Gastroesophageal sphincter (tissue), 3 donors: ENCODE measurements at regions not wholly inside any gene's neighbourhood (a gene's known extent, or its start where the extent isn't known, plus 50 kb on each side); places are given as distances from the start of the nearest gene placed in this dataset.

Source experiments
- CTCF ChIP-seq, 4 experiments: fragments of 200-600 bp in 2 of 4; fragments of 450-650 bp in 2 of 4; sonication (generic) in 1 of 4; IDR thresholded peaks; one replicate each; pipeline ENCODE4 v1.5.1; 2017 to 2019; ENCODE audit warnings: antibody characterized with exemption in 4 of 4, mild to moderate bottlenecking in 2 of 4, moderate library complexity in 2 of 4
- EP300 ChIP-seq: sonication (generic); formaldehyde crosslinking; IDR thresholded peaks from one replicate; pipeline ENCODE4 v1.6.1; 2017; ENCODE audit warnings: antibody characterized with exemption, mild to moderate bottlenecking
- POLR2A ChIP-seq, 2 donors: fragments of 450-650 bp; IDR thresholded peaks; one replicate each; pipeline ENCODE4 v1.6.1; 2017; ENCODE audit warnings: antibody characterized with exemption in 2 of 2, mild to moderate bottlenecking in 2 of 2, moderate library complexity in 1 of 2
- POLR2AphosphoS5 ChIP-seq: sonication (generic); formaldehyde crosslinking; IDR thresholded peaks from one replicate; pipeline ENCODE4 v1.6.1; 2017; ENCODE audit warnings: antibody characterized with exemption

GRCh38 chr11:93957397-93957952, 63.7 kb upstream of the HEPHL1 start:
- TF ChIP-seq POLR2A (IDR thresholded peaks at IDR 0.05) (no peak), CTCF (IDR thresholded peaks at IDR 0.05) (no peak), POLR2AphosphoS5 (no peak), EP300 (no peak)
